GM13976 (cell line): ENCODE measurements at regions not wholly inside any gene's neighbourhood (a gene's known extent, or its start where the extent isn't known, plus 50 kb on each side); places are given as distances from the start of the nearest gene placed in this dataset.
A peak's percentile ranks its signal among the peaks of the same experiment; 100 is the strongest.

Source experiments
- DNase-seq: peaks from one replicate; pipeline ENCODE4 v3.0.0; 2012; ENCODE audit warnings: low spot score
- in situ Hi-C: fragments of 300-500 bp; cut with MboI; formaldehyde crosslinking; loops from one replicate; pipeline ENCODE4 v1.12.0; 2022; ENCODE audit warnings: low sequenced_read_pairs, mixed read lengths, inconsistent platforms; ENCODE audit not compliant: unreplicated experiment
- TF ChIP-seq, protein P1 (sequence below): IDR thresholded peaks from 2 replicates; pipeline ENCODE4 v1.5.1; 2012; ENCODE audit warnings: borderline replicate concordance, mild to moderate bottlenecking; ENCODE audit not compliant: insufficient read depth; ENCODE audit errors: extremely low read depth, missing control alignments, control extremely low read depth

DNA sequence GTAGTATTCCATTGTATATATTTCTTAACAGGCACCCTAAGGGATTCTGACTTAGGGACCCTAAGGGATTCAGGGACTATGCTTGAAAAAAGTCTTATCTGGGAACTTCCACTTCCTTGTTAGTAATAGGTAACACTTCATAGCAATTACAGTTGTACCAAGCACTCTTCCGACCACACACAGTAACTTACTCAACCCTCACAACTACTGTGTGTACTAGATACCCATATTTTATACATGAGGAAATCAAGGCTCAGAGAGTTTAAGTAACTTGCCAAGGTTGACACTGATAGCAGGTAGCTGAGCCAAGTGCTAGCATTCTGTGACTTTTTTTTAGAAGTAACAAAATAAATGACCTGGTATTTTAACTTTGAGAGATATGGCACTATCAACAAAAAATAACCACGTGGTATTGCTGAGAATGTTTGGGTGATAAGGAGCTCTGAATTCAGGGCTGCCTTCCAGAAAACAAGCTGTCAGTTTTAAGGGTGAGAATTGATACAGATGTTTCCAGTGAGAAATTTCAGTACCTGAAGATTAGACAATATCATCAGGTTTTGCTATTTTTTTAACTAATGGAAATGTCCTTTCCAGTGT, 210.3 kb upstream of the SUCLG2 start:
- TF ChIP-seq, protein P1, sequence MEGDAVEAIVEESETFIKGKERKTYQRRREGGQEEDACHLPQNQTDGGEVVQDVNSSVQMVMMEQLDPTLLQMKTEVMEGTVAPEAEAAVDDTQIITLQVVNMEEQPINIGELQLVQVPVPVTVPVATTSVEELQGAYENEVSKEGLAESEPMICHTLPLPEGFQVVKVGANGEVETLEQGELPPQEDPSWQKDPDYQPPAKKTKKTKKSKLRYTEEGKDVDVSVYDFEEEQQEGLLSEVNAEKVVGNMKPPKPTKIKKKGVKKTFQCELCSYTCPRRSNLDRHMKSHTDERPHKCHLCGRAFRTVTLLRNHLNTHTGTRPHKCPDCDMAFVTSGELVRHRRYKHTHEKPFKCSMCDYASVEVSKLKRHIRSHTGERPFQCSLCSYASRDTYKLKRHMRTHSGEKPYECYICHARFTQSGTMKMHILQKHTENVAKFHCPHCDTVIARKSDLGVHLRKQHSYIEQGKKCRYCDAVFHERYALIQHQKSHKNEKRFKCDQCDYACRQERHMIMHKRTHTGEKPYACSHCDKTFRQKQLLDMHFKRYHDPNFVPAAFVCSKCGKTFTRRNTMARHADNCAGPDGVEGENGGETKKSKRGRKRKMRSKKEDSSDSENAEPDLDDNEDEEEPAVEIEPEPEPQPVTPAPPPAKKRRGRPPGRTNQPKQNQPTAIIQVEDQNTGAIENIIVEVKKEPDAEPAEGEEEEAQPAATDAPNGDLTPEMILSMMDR, result no peak
- in situ Hi-C loops, result no loop called here
- no peak for DNase-seq

DNA sequence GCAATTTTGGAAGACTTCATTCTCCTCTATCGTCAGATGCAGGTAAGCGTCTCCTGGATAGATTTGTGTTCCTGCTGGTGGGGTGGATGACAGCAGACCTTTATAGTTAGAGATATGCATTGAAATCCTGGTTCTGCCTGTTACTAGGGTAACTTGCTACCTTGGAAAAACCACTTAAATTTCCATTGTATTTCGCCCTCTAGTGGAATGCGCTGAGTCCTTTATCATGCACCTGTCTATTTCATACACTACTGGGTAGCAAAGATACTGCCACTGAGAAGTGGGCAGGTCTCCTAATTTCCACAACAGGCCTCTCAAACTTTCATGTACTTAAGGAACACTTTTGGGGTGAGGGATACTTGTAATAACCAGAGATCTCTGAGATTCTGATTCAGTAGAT, 209.5 kb upstream of the SUCLG2 start:
- in situ Hi-C loops, result no loop called here
- TF ChIP-seq, protein P1, result no peak
- DNase-seq, result peak; percentile 16

DNA sequence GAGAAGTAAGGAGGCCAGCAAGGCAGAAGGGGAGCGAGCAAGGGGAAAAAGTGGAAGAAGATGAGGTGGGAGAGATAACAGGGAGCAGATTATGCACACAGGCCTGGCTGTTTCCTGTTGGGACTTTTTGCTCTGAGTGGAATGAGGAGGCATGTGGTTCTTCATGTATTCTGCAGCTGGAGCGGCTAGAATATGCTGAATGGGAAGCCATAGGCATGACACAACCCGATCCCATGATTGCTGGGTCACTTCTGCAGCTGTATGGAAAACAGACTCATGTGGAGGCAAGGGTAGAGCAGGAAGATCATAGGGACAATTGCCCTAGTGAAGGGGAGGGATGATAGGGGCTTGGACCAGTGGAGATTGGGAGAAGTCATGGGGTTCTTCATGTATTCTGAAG, 206.0 kb upstream of the SUCLG2 start:
- TF ChIP-seq, protein P1, result no peak
- DNase-seq, result no peak
- in situ Hi-C loops, result no loop called here

DNA sequence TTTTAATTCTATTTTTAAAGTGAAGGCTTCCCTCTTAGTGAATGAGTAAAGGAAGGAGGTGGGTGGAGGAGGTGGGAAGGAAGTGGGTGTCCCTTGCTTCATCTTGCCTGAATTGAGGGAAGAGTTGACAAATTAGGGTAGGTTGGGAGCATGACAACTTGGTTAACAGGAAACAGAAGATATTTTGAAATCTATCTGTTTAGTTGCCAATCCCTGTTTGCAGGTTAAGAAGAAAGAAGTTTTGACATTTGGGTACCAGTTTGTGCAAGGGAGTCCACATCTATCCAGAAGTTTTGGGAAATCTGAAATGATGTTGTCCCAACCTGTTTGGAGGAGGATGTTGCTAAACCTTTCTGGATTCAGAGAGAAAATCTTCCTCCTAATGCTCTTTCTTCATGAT, 204.1 kb upstream of the SUCLG2 start:
- no peak for DNase-seq
- TF ChIP-seq, protein P1, result no peak
- in situ Hi-C loops, result no loop called here

DNA sequence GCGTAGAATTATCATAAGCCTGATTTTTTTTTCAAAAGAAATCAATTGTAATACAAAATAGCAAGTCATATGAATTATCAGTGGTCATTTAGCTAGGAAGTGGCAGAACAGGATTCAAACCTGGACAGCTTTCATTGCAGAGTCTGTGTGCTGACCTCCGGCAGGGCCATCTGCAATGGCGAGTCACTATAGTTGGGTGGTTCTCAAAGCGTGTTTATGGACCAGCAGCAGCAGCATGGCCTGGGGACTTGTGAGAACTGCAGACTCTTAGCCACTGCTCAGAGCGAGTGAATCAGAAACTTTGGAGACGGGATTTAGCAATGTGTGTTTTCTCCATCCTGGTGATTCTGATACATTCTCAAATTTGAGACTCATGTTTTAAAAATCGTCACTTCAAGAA, 202.3 kb upstream of the SUCLG2 start:
- in situ Hi-C loops, result no loop called here
- no peak for DNase-seq
- TF ChIP-seq, protein P1, result no peak

DNA sequence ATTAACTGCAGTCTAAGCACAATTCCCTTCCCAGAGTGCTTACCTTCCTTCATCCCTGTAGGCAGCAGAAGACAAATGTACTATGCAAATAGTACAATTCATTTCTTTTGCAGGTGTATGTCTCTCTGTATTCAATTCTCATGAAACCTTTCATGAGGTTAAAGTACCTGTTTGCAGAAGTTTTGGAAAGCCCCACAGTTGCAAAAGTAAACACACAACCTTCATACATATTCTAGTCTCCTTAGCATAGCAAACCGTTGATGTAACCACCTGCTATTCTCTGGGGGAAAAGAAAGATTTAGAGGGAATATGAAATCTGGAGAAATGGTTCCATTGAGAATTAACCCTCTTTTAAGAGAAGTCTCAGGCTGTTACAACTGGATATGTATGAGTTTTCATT, 200.3 kb upstream of the SUCLG2 start:
- DNase-seq, result no peak
- TF ChIP-seq, protein P1, result no peak
- in situ Hi-C loops, result no loop called here
